Neural crest cell (in vitro differentiated cells): ENCODE measurements at regions not wholly inside any gene's neighbourhood (a gene's known extent, or its start where the extent isn't known, plus 50 kb on each side); places are given as distances from the start of the nearest gene placed in this dataset.
"Not testable (repeated sequence)": the region's sequence is repeated elsewhere in the genome, so short reads cannot be mapped to it uniquely, and the experiment has no call there.

ENCODE experiments used
- DNase-seq: peaks from one replicate; pipeline ENCODE4 v3.0.0; 2021; ENCODE audit warnings: low read depth, mixed read lengths, low spot score
- H3K27ac Mint-ChIP-seq: one replicate; pipeline ENCODE4 v1.8.0; 2021; ENCODE audit warnings: mild to moderate bottlenecking, mixed read lengths; ENCODE audit not compliant: unreplicated experiment
- H3K27me3 Mint-ChIP-seq: 2 replicates; pipeline ENCODE4 v1.8.0; 2021; ENCODE audit warnings: low read depth, mild to moderate bottlenecking, mixed read lengths
- H3K36me3 Mint-ChIP-seq: 2 replicates; pipeline ENCODE4 v1.8.0; 2021; ENCODE audit warnings: low read depth, mild to moderate bottlenecking, mixed read lengths
- H3K4me1 Mint-ChIP-seq: 2 replicates; pipeline ENCODE4 v1.8.0; 2021; ENCODE audit warnings: mixed read lengths
- H3K4me3 Mint-ChIP-seq: one replicate; pipeline ENCODE4 v1.8.0; 2021; ENCODE audit warnings: mild to moderate bottlenecking, mixed read lengths
- H3K9me3 Mint-ChIP-seq: 2 replicates; pipeline ENCODE4 v1.8.0; 2021; ENCODE audit warnings: mixed read lengths
- TF ChIP-seq, protein P1 (sequence below): fragments of 200-600 bp; sonication (generic); conservative IDR thresholded peaks from 2 replicates; pipeline ENCODE4 v1.5.0; 2021; ENCODE audit warnings: antibody characterized with exemption, mild to moderate bottlenecking

DNA sequence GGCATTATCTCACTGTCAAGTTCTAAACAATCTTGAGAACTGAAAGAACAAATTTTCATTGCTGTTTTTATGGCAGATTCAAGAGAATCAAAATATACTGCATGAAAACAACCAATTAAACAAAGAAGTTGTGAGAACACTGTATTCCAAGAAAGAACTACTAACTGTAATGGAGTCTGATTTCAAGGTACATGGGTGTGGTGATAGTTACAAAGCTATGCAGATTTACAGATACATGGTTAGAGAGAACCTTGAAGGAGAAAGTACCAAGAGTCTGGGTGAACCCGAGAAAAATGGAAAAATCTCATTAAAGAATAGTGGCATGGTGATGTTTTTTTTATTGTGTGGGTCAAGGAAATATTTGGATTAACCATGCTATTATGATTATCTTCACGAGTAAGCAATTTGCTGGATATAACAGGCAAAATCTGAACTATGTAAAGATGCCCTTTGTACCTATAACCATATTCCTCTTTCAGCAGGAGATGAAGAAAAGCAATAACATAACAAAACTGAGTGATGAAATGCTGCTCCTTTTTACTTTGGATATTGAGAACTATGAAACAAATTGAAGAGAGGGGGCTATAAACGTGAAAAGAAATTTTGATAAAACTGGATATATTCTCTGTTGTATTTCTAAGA, 100.4 kb downstream of the PLSCR2 start:
- no peak for DNase-seq
- no peak overlapping the region for H3K27ac Mint-ChIP-seq
- peaks cover 3% of the 10 kb centered on the region for H3K36me3 Mint-ChIP-seq
- TF ChIP-seq, protein P1, sequence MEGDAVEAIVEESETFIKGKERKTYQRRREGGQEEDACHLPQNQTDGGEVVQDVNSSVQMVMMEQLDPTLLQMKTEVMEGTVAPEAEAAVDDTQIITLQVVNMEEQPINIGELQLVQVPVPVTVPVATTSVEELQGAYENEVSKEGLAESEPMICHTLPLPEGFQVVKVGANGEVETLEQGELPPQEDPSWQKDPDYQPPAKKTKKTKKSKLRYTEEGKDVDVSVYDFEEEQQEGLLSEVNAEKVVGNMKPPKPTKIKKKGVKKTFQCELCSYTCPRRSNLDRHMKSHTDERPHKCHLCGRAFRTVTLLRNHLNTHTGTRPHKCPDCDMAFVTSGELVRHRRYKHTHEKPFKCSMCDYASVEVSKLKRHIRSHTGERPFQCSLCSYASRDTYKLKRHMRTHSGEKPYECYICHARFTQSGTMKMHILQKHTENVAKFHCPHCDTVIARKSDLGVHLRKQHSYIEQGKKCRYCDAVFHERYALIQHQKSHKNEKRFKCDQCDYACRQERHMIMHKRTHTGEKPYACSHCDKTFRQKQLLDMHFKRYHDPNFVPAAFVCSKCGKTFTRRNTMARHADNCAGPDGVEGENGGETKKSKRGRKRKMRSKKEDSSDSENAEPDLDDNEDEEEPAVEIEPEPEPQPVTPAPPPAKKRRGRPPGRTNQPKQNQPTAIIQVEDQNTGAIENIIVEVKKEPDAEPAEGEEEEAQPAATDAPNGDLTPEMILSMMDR: no peak
- peaks cover 15% of the 10 kb centered on the region for H3K9me3 Mint-ChIP-seq
- no peaks in the 10 kb centered on the region for H3K27me3 Mint-ChIP-seq
- H3K4me3 Mint-ChIP-seq: no peak overlapping the region
- H3K4me1 Mint-ChIP-seq: no peaks in the 10 kb centered on the region

DNA sequence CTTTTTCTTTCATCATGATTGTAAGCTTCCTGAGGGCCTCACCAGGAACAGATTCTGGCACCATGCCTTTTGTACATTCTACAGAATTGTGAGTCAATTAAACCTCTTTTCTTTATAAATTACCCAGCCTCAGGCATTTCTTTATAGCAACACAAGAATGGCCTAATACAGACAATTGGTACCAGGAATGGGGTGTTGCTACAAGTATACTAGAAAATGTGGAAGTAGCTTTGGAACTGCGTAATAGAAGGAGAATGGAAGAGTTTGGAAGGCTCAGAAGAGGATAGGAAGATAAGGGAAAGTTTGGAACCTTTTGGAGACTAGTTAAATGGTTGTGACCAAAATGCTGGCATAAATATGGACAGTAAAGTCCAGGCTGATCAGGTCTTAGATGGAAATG, 108.9 kb upstream of the PLSCR4 start:
- Mint-ChIP-seq H3K36me3 (peaks cover 6% of the 10 kb centered on the region), H3K4me1 (no peaks in the 10 kb centered on the region), H3K4me3 (no peak overlapping the region), H3K9me3 (peaks cover 7% of the 10 kb centered on the region), H3K27ac (no peak overlapping the region), H3K27me3 (no peaks in the 10 kb centered on the region)
- DNase-seq: no peak
- TF ChIP-seq, protein P1: no peak

DNA sequence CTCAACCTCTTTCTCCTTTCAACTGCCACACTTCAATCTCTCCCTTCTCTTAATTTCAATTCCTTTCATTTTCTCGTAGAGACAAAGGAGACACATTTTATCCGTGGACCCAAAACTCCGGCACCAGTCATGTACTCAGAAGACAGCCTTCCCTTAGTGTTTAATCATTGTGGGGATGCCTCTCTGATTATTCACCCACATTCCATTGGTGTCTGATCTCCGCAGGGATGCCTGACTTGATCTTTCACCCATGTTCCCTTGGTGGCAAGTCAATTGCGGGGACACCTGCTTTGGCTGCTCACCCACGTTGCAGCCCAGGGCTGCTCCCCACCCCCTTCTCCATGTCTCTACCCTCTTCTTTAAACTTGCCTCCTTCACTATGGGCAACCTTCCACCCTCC, 103.5 kb upstream of the PLSCR4 start:
- H3K4me3 Mint-ChIP-seq, DNase-seq, H3K9me3 Mint-ChIP-seq, H3K4me1 Mint-ChIP-seq, H3K27me3 Mint-ChIP-seq, H3K36me3 Mint-ChIP-seq: not testable (repeated sequence)
- H3K27ac Mint-ChIP-seq: peak overlapping the region; percentile 43

DNA sequence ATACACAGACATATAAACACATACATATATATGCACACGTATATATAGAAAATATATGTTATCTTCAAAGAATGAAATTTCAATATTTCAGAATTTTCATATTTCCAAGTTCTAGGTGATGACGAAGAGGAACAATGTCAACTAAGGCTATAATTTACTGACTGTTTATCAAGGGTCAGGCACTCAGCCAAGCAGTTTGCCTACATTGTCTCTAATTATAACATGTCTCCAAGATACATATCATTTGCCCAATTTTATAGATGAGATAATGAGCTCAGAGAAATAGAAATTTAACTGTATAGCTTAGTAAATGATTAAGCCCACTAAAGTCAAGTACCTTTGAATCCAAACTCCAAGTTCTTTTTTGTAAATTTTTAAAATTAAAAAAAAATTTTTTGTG, 99.9 kb upstream of the PLSCR4 start:
- Mint-ChIP-seq H3K9me3 (peaks cover 2% of the 10 kb centered on the region), H3K4me3 (no peak overlapping the region), H3K27me3 (no peaks in the 10 kb centered on the region), H3K36me3 (no peaks in the 10 kb centered on the region), H3K4me1 (no peaks in the 10 kb centered on the region), H3K27ac (no peak overlapping the region)
- DNase-seq: no peak
- TF ChIP-seq, protein P1: no peak

DNA sequence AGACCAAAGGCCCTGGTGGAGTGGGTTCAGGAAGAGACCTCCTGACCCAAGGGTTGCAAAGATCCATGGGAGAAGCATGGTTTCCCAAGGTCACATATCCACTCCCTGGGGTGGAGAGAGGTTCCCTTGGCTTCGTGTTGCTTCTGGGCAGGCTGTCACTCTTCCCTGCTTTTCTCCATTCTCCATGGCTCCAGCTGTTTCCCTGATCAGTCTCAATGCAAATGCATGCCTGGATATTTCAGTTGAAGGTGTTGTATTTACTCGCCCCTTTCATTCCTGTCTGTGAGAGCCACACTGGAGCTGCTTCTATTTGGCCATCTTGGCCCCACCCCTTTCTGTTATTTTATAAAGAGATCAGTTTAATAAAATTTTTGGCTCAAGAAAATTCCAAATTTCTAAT, 95.0 kb upstream of the PLSCR4 start:
- Mint-ChIP-seq H3K27me3 (no peaks in the 10 kb centered on the region), H3K9me3 (no peaks in the 10 kb centered on the region), H3K4me3 (no peak overlapping the region), H3K27ac (no peak overlapping the region), H3K36me3 (no peaks in the 10 kb centered on the region), H3K4me1 (no peaks in the 10 kb centered on the region)
- TF ChIP-seq, protein P1: no peak
- no peak for DNase-seq

DNA sequence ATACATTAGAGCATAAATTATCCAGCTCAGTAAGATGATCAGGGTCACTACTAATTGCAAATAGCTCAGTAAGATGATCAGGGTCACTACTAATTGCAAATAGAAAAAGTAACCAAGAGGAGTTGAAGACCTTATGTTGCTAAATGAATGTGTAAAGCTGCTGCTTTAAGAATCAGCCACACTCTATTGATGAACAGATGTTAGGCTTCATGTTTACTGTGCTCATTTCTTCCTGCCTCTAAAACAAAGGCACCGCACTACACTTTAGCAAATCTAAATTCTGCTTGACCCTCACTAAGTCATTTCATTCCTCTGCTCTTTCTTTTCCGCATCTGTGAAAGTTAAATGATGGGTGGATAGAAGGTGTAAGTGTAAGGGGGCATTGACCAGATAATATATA, 92.6 kb upstream of the PLSCR4 start:
- Mint-ChIP-seq H3K27ac (no peak overlapping the region), H3K4me1 (no peaks in the 10 kb centered on the region), H3K36me3 (no peaks in the 10 kb centered on the region)

More for the DNA sequence above, 92.6 kb upstream of the PLSCR4 start:
- TF ChIP-seq, protein P1: no peak
- no peaks in the 10 kb centered on the region for H3K27me3 Mint-ChIP-seq
- no peak overlapping the region for H3K4me3 Mint-ChIP-seq
- peaks cover 1% of the 10 kb centered on the region for H3K9me3 Mint-ChIP-seq
- DNase-seq: no peak
